ENCODE measurements at regions not wholly inside any gene's neighbourhood (a gene's known extent, or its start where the extent isn't known, plus 50 kb on each side); places are given as distances from the start of the nearest gene placed in this dataset.

- Histone ChIP-seq H3K4me3 (ENCODE audit: low read depth, low read length) (no peak overlapping the region), H3K9me3 (ENCODE audit: severe bottlenecking) (no peaks in the 10 kb centered on the region), H3K27me3 (ENCODE audit: insufficient read depth, low read depth, severe bottlenecking) (peaks cover 88% of the 10 kb centered on the region), H3K36me3 (no peaks in the 10 kb centered on the region), H3K27ac (no peak overlapping the region)
- no peak for TF ChIP-seq CTCF (IDR thresholded peaks at IDR 0.05; ENCODE audit: low read depth, low read length)
- no peak for DNase-seq
Measured at GRCh38 chr14:97538749-97539410, 741.7 kb downstream of the VRK1 start.

DNA sequence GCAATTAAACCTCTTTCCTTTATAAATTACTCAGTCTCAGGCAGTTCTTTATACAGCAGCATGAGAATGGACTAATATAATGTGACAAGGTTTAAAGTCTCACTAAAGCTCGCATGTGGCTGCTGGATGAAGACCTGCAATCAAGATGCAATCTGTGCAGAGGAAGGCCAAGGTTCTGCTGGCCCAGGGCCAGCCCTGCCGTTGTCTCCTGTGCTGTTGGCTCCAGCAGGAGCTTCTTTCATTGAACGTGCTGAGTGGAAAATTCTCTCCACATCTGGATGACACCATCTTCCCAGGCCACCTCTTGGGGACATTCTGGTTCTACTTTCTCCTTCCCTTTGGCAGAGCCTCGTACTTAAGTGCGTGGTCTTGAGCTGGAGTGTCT, 742.2 kb downstream of the VRK1 start:
- Histone ChIP-seq H3K27me3 (ENCODE audit: insufficient read depth, low read depth, severe bottlenecking) (peaks cover 84% of the 10 kb centered on the region), H3K36me3 (no peaks in the 10 kb centered on the region), H3K4me3 (ENCODE audit: low read depth, low read length) (no peak overlapping the region), H3K9me3 (ENCODE audit: severe bottlenecking) (no peaks in the 10 kb centered on the region), H3K27ac (no peak overlapping the region)
- DNase-seq, result no peak
- TF ChIP-seq CTCF (IDR thresholded peaks at IDR 0.05; ENCODE audit: low read depth, low read length), result no peak

DNA sequence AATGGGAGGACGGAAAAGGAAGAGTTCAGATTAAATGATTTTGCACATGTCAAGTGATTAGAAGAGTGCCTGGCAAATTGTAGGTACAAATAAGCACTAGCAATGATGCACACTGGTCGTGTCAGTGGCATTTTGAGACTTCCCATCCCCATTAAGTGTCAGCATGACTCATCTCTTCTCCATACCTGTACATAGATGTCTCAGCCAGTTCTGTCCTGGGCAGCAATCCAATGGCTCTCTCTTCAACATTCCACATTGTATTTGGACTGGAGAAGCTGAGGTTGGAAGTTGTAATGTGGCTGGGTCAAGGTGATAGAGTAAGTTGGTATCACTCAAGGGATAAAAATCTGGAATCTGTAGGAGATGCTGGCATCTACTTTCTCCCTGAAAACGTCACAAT, 742.7 kb downstream of the VRK1 start:
- H3K36me3 ChIP-seq, result no peaks in the 10 kb centered on the region
- H3K27me3 ChIP-seq (ENCODE audit: insufficient read depth, low read depth, severe bottlenecking), result peaks cover 85% of the 10 kb centered on the region
- no peak overlapping the region for H3K27ac ChIP-seq
- no peak for TF ChIP-seq CTCF (IDR thresholded peaks at IDR 0.05; ENCODE audit: low read depth, low read length)
- H3K9me3 ChIP-seq (ENCODE audit: severe bottlenecking), result no peaks in the 10 kb centered on the region
- no peak for DNase-seq
- no peak overlapping the region for H3K4me3 ChIP-seq (ENCODE audit: low read depth, low read length)

DNA sequence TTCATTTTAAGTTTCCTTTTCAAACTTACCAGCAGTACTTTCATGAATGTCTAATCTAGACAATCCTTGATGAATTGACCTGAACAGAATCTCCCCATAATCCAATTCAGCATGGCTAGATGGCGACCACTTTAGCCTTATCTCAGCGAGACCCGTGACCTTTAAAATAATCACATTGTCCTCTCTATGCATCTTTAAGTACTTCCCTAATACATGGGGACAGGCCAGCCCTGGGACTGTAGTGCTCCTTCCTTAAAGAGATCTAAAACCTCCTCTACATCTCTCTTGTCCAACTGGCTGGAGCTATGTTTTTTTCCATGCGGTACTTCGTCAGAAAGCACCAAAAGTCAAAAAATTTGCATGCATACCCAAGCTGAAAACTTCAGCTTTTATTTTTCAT, 746.0 kb downstream of the VRK1 start:
- H3K9me3 ChIP-seq (ENCODE audit: severe bottlenecking), result no peaks in the 10 kb centered on the region
- DNase-seq, result no peak
- no peak overlapping the region for H3K27ac ChIP-seq
- no peaks in the 10 kb centered on the region for H3K36me3 ChIP-seq
- no peak overlapping the region for H3K4me3 ChIP-seq (ENCODE audit: low read depth, low read length)
- H3K27me3 ChIP-seq (ENCODE audit: insufficient read depth, low read depth, severe bottlenecking), result peaks cover 83% of the 10 kb centered on the region
- TF ChIP-seq CTCF (IDR thresholded peaks at IDR 0.05; ENCODE audit: low read depth, low read length), result no peak

DNA sequence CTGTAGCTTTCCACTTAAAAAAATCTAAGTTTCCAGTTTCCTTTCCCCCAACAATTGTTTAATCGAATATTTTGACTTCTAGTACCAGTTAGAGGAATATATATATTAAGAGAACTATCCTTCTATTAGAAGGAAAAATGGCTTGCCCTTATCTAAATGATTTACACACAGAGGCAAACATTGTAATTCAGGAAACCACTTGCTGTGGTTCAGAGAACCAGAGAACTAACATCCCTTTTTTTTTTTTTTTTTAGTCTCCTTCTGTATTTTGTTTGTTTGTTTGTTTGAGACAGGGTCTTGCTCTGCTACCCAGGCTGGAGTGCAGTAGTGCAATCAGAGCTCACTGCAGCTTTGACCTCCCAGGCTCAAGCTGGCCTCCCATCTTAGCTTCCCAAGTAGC, 746.6 kb downstream of the VRK1 start:
- no peaks in the 10 kb centered on the region for H3K9me3 ChIP-seq (ENCODE audit: severe bottlenecking)
- no peak overlapping the region for H3K4me3 ChIP-seq (ENCODE audit: low read depth, low read length)
- H3K27ac ChIP-seq, result no peak overlapping the region
- H3K36me3 ChIP-seq, result no peaks in the 10 kb centered on the region
- peaks cover 83% of the 10 kb centered on the region for H3K27me3 ChIP-seq (ENCODE audit: insufficient read depth, low read depth, severe bottlenecking)
- DNase-seq, result no peak
- no peak for TF ChIP-seq CTCF (IDR thresholded peaks at IDR 0.05; ENCODE audit: low read depth, low read length)

GRCh38 chr14:97544571-97544970, 747.4 kb downstream of the VRK1 start:
- TF ChIP-seq CTCF (IDR thresholded peaks at IDR 0.05; ENCODE audit: low read depth, low read length), result no peak
- Histone ChIP-seq H3K36me3 (no peaks in the 10 kb centered on the region), H3K27ac (no peak overlapping the region), H3K4me3 (ENCODE audit: low read depth, low read length) (no peak overlapping the region), H3K9me3 (ENCODE audit: severe bottlenecking) (no peaks in the 10 kb centered on the region), H3K27me3 (ENCODE audit: insufficient read depth, low read depth, severe bottlenecking) (peaks cover 82% of the 10 kb centered on the region)
- no peak for DNase-seq
